NCI-H2081 treated with DMSO at 0.1 percent for 48 hours (cell line): ENCODE measurements at regions not wholly inside any gene's neighbourhood (a gene's known extent, or its start where the extent isn't known, plus 50 kb on each side); places are given as distances from the start of the nearest gene placed in this dataset.

Source experiments
- DNase-seq: peaks from one replicate; lab custom pipeline; 2025; lab: John Stamatoyannopoulos, UW

GRCh38 chr4:96787766-96788165 lies 947.9 kb downstream of the PDHA2 start:
- DNase-seq: no peak

- no peak for DNase-seq
Observed at GRCh38 chr4:96809563-96809962, 969.7 kb downstream of the PDHA2 start.

GRCh38 chr4:96827086-96827485 lies 987.2 kb downstream of the PDHA2 start:
- DNase-seq: no peak

DNA sequence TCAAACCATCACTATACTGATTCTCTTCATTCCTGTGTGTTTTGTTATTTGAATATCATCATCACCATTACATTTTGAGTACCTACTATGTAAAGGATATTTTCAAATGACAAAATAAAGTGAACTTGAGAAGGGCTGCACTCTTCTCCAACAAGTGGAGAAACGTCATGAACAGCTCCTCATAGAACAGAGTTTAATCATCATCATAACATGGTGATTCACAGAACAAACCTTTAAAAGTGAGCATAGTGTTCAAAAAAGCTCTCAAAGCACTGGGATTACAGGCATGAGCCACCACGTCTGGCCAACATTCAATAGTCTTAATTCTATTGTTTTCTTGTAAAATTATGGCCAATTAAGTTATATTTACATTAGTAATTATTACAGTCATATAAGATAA lies 993.9 kb downstream of the PDHA2 start:
- no peak for DNase-seq

GRCh38 chr4:96835991-96836390 lies 996.1 kb downstream of the PDHA2 start:
- DNase-seq: no peak

DNA sequence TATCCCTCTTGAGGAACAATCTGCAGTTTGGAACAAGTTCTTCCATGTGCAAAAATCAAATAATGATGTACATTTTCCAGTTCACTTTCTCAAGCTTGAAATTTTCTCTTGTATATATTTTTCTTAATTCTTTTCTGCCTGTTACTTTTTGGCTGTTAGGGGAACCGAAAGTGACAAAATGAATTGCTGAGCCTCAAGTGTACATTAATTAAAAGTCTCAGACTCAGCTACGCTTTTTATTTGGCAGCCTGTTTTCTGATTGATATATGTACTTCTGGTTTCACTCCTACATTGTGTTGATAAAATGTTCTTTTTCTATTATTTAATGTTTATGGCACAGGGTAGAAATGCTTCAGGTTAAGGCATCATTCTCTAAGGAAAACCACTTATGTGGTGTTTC lies 999.5 kb downstream of the PDHA2 start:
- DNase-seq: no peak

- no peak for DNase-seq
Observed at GRCh38 chr4:96841801-96842200, 1001.9 kb downstream of the PDHA2 start.

GRCh38 chr4:96844858-96845490 lies 1005.1 kb downstream of the PDHA2 start:
- no peak for DNase-seq

- DNase-seq: no peak
Observed at GRCh38 chr4:96845819-96846218, 1005.9 kb downstream of the PDHA2 start.

GRCh38 chr4:96874657-96875056 lies 1034.8 kb downstream of the PDHA2 start:
- no peak for DNase-seq

DNA sequence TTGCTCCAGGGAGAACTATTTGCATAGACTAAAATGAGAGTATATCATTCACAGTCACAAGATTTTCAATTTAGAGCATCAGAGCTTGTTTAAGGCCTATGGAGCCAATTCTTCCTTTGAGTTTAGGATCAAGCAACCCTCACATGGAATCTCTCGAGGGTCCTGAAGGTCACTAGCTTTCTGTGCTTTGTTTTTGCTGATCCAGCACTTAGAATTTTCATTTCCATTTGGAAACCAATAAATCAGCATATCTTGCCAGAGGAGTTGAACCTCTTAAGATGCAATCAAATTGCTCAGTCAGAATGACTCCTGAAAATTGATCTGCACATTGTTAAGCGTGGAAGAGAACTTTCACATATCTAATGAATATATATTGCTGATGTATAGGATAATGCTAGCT lies 1039.6 kb downstream of the PDHA2 start:
- DNase-seq: no peak

DNA sequence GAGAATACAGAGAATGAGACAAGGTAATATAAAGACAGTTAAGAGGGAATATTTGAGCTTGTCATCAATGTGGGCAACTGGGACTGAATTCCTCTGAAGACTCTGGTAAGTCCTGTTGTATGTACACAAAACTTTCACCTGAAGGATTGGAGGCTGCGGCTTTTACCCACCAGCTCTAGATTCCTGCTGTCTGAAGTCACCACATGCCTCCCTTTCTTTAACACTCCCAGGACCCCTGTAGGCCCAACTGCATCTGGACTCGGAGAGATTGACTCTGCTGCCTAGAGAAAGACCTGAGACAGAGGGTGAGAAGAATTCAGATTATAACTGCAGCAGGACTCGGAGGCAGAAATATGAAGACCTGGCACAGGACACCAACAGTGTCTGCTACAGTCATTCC lies 1048.0 kb downstream of the PDHA2 start:
- no peak for DNase-seq

- DNase-seq: no peak
Observed at GRCh38 chr4:96894621-96895020, 1054.7 kb downstream of the PDHA2 start.

GRCh38 chr4:96895826-96896225 lies 1055.9 kb downstream of the PDHA2 start:
- DNase-seq: no peak

DNA sequence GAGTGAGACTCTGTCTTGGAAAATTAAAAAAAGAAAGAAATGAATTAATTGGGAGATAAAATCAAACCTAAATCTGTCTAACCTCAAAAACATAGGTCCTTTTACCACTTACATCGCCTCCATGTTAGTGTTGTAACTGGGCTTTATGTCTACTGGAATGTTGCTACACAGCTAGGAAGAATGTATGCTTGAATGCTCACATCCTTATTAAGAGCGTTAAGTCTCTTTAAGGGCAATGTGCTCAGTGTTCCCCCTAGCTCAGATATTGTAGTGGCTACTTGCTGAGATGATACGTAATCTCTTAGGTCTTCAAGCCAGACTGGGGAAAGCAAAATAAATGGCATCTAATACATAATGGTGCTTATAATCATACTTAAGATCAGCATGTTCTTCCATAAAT lies 1072.8 kb downstream of the PDHA2 start:
- no peak for DNase-seq

GRCh38 chr4:96913441-96914080 lies 1073.7 kb downstream of the PDHA2 start:
- DNase-seq: no peak

- no peak for DNase-seq
Observed at GRCh38 chr4:96916711-96917110, 1076.8 kb downstream of the PDHA2 start.

- DNase-seq: no peak
Observed at GRCh38 chr4:96936886-96937285, 1097.0 kb downstream of the PDHA2 start.

- DNase-seq: no peak
Observed at GRCh38 chr4:96946552-96946951, 1106.7 kb downstream of the PDHA2 start.

DNA sequence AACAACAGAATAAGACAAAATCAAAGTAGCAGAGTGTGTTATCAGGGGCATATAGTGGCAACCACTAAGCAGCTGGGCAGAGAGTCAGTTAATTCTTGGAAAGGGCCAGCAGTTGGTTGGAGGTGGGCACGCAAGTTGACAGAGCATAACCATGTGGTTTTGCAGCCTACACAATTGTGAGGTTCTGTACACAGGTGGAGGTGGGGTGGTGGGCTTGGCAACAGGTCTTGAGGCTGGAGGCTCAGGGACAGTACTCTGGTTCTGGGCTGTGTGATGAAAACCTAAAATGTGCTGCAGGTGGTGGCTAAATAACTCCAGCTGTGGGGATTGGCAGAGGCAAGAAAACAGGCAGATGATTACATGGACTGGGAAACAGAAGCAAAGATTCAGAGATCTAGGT lies 1112.7 kb downstream of the PDHA2 start:
- DNase-seq: no peak

DNA sequence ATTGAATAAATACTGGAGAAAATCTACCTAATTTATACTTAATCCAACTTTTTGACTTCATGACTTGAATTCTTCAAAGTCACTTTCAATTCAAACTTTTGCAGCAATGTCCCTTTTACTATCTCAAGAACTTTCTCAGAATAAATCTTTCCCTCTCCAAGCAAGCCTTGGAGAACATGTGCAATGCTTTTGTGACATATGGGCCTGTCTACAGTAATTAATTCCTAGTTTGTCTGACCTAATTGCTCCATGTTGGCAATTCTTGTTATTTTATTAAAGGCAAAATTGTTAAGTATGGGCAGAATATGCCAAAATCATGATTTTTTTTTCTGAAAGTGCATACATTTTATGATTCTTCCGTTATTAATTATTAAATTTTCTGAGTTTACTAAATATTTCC lies 1115.3 kb downstream of the PDHA2 start:
- no peak for DNase-seq

DNA sequence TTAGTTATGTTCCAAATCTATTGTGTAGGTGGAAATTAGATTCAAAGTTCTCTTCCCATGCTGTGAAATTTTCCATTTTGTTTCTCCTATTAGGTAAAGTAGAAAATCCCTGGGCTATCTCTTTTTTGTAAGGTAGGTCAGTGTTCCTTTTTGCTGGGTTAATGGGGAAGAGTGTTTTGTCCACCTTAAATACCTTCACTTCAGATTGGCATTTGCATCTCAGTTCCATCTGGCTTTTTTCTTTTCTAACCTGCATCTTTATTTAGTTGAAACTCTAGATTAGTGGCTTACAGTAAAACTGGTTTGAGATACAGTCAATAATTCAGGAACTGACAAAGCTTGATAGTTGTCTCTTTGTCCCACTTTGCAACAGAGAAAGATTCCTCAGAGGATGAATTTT lies 1115.8 kb downstream of the PDHA2 start:
- no peak for DNase-seq

DNA sequence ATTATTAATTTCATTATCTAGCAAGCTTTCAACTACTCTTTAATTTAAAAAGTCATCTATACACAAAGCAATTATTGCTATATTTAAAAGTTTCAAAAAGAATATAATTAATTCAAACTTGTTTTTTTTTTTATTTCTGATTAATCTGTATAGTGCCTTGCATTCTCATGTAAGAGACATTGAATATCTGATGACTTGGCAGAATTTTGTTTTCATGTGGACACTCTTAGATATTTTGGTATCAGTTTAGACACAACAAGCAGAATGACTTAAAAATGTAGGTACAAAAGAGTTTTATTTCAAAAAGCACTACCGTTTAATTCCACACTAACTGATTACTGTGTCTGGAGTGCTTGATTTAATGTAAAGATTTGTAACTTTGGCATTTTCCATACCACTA lies 1129.6 kb downstream of the PDHA2 start:
- no peak for DNase-seq

DNA sequence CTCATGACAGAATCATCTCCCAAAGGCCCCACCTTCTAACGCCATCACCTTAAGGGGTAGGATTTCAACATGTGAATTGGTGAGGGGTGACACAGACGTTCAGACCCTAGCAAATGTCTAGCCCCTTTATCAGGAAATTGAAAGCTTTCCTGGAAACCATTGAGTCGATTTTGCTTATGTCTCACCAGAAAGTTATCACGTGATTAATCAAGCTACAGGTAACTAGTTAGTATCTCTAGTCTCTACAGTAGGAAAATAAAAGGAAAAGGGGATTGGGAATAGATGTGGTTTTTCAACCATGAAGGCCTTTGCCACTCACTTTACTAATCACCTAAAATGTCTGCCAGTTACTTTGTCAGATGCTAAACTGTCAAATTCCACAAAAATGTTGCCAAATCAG lies 1133.0 kb downstream of the PDHA2 start:
- no peak for DNase-seq
